CD4-positive, alpha-beta T cell (primary cell): ENCODE measurements at regions not wholly inside any gene's neighbourhood (a gene's known extent, or its start where the extent isn't known, plus 50 kb on each side); places are given as distances from the start of the nearest gene placed in this dataset.

ENCODE experiments used
- ATAC-seq: fragments of 200-7000 bp; cut with Tn5 transposase; one replicate; pipeline ENCODE4 v1.10.0; 2022; ENCODE audit warnings: mild to moderate bottlenecking; ENCODE audit not compliant: poor library complexity
- CTCF ChIA-PET: fragments of 350-600 bp; sonication (Branson Sonifier 250); formaldehyde crosslinking; loops from one replicate; lab custom pipeline; 2021; ENCODE audit warnings: antibody characterized with exemption, inconsistent platforms; lab: Charles Lee
- POLR2A ChIA-PET: fragments of 350-600 bp; sonication (Branson Sonifier 250); formaldehyde crosslinking; loops from one replicate; lab custom pipeline; 2021; ENCODE audit warnings: antibody characterized with exemption, inconsistent platforms; lab: Charles Lee
- DNase-seq, 14 experiments: peaks; one replicate each; pipeline ENCODE4 v3.0.0-alpha.2; 2013 to 2020; ENCODE audit warnings: mixed read lengths in 2 of 14
- H3K27ac ChIP-seq, 2 donors: one replicate each; pipeline versions ENCODE4 v1.5.1 to v1.7.0; 2013; ENCODE audit warnings: low read length in 2 of 2, low read depth in 1 of 2, mild to moderate bottlenecking in 1 of 2
- H3K27me3 ChIP-seq, 2 experiments: 1 replicate in 1 of 2; 2 replicates in 1 of 2; pipeline versions ENCODE4 v1.6.1 to v1.7.0; 2013; ENCODE audit warnings: low read length in 2 of 2, control low read depth in 1 of 2, mild to moderate bottlenecking in 1 of 2, moderate library complexity in 1 of 2; ENCODE audit not compliant: insufficient read depth in 2 of 2, control insufficient read depth in 1 of 2
- H3K36me3 ChIP-seq: one replicate; pipeline ENCODE4 v1.6.1; 2013; ENCODE audit warnings: low read length, control low read depth; ENCODE audit not compliant: insufficient read depth
- H3K4me1 ChIP-seq: one replicate; pipeline ENCODE4 v1.6.1; 2013; ENCODE audit warnings: low read length, control low read depth; ENCODE audit not compliant: insufficient read depth
- H3K4me3 ChIP-seq: one replicate; pipeline ENCODE4 v1.5.1; 2013; ENCODE audit warnings: mild to moderate bottlenecking, low read length, moderate library complexity
- H3K9me3 ChIP-seq, 2 experiments: 1 replicate in 1 of 2; 2 replicates in 1 of 2; pipeline versions ENCODE4 v1.6.1 to v1.7.0; 2013; ENCODE audit warnings: low read length in 2 of 2, mild to moderate bottlenecking in 2 of 2, control low read depth in 1 of 2, moderate library complexity in 1 of 2; ENCODE audit not compliant: control insufficient read depth in 1 of 2, insufficient read depth in 1 of 2
- H3K27ac Mint-ChIP-seq: one replicate; pipeline ENCODE4 v1.8.0; 2020; ENCODE audit warnings: mixed read lengths
- H3K27me3 Mint-ChIP-seq: one replicate; pipeline ENCODE4 v1.8.0; 2021; ENCODE audit warnings: mixed read lengths
- H3K36me3 Mint-ChIP-seq: one replicate; pipeline ENCODE4 v1.8.0; 2021; ENCODE audit warnings: low read depth, mixed read lengths
- H3K4me1 Mint-ChIP-seq: one replicate; pipeline ENCODE4 v1.8.0; 2021; ENCODE audit warnings: low read depth, mixed read lengths
- H3K4me3 Mint-ChIP-seq: one replicate; pipeline ENCODE4 v1.8.0; 2020; ENCODE audit warnings: mild to moderate bottlenecking, mixed read lengths
- H3K9me3 Mint-ChIP-seq: one replicate; pipeline ENCODE4 v1.8.0; 2020; ENCODE audit warnings: mixed read lengths
- CTCF ChIP-seq: fragments of 200-600 bp; IDR thresholded peaks from one replicate; pipeline ENCODE4 v1.8.0; 2022; ENCODE audit warnings: antibody characterized with exemption, mild to moderate bottlenecking
- intact Hi-C, 2 experiments: fragments of 100-400 bp; cut with DNase I in 1 of 2; cut with micrococcal nuclease in 1 of 2; formaldehyde crosslinking; loops; one replicate each; pipeline versions ENCODE4 v1.15.1 to v1.9.0; 2023 to 2025; cut with DNase I, micrococcal nuclease

- no peaks in the 10 kb centered on the region for H3K36me3 Mint-ChIP-seq
- no peak overlapping the region for H3K27ac ChIP-seq
- H3K27me3 ChIP-seq, result no peaks in the 10 kb centered on the region
- H3K9me3 Mint-ChIP-seq, result no peaks in the 10 kb centered on the region
- H3K4me1 ChIP-seq, result no peaks in the 10 kb centered on the region
- H3K4me1 Mint-ChIP-seq, result no peaks in the 10 kb centered on the region
- ChIA-PET POLR2A (no interaction called here), CTCF (no interaction called here)
- H3K4me3 ChIP-seq, result no peak overlapping the region
- H3K27me3 Mint-ChIP-seq, result peaks cover 16% of the 10 kb centered on the region
- no peak for TF ChIP-seq CTCF
- no peak for ATAC-seq
- H3K4me3 Mint-ChIP-seq, result no peak overlapping the region
- intact Hi-C loops, result no loop called here
- DNase-seq, result no peak
- H3K27ac Mint-ChIP-seq, result no peak overlapping the region
- no peaks in the 10 kb centered on the region for H3K9me3 ChIP-seq
- H3K36me3 ChIP-seq, result no peaks in the 10 kb centered on the region
These were observed 537.3 kb upstream of the TGFBR2 start for GRCh38 chr3:30069056-30069455.

DNA sequence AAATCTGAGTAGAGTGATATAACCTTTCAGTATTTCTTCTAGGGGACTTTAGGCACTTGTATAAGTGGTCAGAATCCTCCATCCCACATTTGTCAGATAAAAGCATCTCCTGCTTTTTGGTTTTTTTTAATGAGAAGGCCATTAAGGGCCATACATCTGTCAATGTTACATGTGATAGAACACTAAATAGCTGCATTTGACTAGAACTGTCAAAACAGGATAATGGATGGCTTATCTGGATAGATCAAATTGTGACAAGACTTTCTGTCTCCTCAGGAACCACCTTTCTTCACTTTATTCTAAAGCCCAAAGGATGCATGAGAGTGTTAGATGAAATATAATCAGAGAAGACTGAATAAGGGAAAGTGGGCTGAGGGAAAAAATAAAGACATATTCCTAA is 533.4 kb upstream of the TGFBR2 start:
- DNase-seq (no peak), ATAC-seq (no peak)
- no peak overlapping the region for H3K4me3 ChIP-seq
- no peaks in the 10 kb centered on the region for H3K27me3 ChIP-seq
- no peaks in the 10 kb centered on the region for H3K36me3 ChIP-seq
- no peaks in the 10 kb centered on the region for H3K27me3 Mint-ChIP-seq
- CTCF ChIA-PET, result no interaction called here
- H3K9me3 Mint-ChIP-seq, result no peaks in the 10 kb centered on the region
- no peak overlapping the region for H3K27ac ChIP-seq
- H3K4me1 ChIP-seq, result no peaks in the 10 kb centered on the region
- no peaks in the 10 kb centered on the region for H3K4me1 Mint-ChIP-seq
- no peaks in the 10 kb centered on the region for H3K9me3 ChIP-seq
- POLR2A ChIA-PET, result no interaction called here
- intact Hi-C loops, result no loop called here
- no peak overlapping the region for H3K4me3 Mint-ChIP-seq
- H3K27ac Mint-ChIP-seq, result no peak overlapping the region
- H3K36me3 Mint-ChIP-seq, result no peaks in the 10 kb centered on the region
- no peak for TF ChIP-seq CTCF

- CTCF ChIA-PET, result interaction anchor here (1.1 kb wide), 1 partner anchor 695 kb away, joined by 3 read pairs; no protein-coding TSS in a partner anchor
These were observed 532.8 kb upstream of the TGFBR2 start for GRCh38 chr3:30073622-30074021.

More at GRCh38 chr3:30073622-30074021, 532.8 kb upstream of the TGFBR2 start:
- no peak overlapping the region for H3K4me3 ChIP-seq
- Mint-ChIP-seq H3K27me3 (no peaks in the 10 kb centered on the region), H3K36me3 (no peaks in the 10 kb centered on the region), H3K4me1 (no peaks in the 10 kb centered on the region), H3K4me3 (no peak overlapping the region), H3K27ac (no peak overlapping the region), H3K9me3 (no peaks in the 10 kb centered on the region)
- ATAC-seq (no peak), DNase-seq (no peak)
- H3K27ac ChIP-seq, result no peak overlapping the region
- intact Hi-C loops, result no loop called here
- POLR2A ChIA-PET, result no interaction called here
- no peaks in the 10 kb centered on the region for H3K36me3 ChIP-seq
- TF ChIP-seq CTCF, result no peak
- no peaks in the 10 kb centered on the region for H3K9me3 ChIP-seq
- H3K4me1 ChIP-seq, result no peaks in the 10 kb centered on the region
- no peaks in the 10 kb centered on the region for H3K27me3 ChIP-seq
